Neural cell (in vitro differentiated cells): ENCODE measurements at regions not wholly inside any gene's neighbourhood (a gene's known extent, or its start where the extent isn't known, plus 50 kb on each side); places are given as distances from the start of the nearest gene placed in this dataset.

Experiments
- CTCF ChIP-seq: fragments of 450-650 bp; IDR thresholded peaks from 2 replicates; pipeline ENCODE4 v1.5.1; 2014; ENCODE audit warnings: antibody characterized with exemption, mild to moderate bottlenecking, moderate library complexity; ENCODE audit not compliant: poor library complexity, severe bottlenecking
- SMC3 ChIP-seq: fragments of 450-650 bp; conservative IDR thresholded peaks from 2 replicates; pipeline ENCODE4 v1.6.1; 2014; ENCODE audit warnings: antibody characterized with exemption, mild to moderate bottlenecking, moderate library complexity; ENCODE audit not compliant: poor library complexity

- TF ChIP-seq CTCF (no peak), SMC3 (no peak)
Observed at GRCh38 chr22:46035380-46035741, 58.4 kb upstream of the WNT7B start.
